Fibroblast of skin of scalp (primary cell): ENCODE measurements at regions not wholly inside any gene's neighbourhood (a gene's known extent, or its start where the extent isn't known, plus 50 kb on each side); places are given as distances from the start of the nearest gene placed in this dataset.

Experiments used
- DNase-seq: peaks from one replicate; pipeline ENCODE4 v3.0.0-alpha.2; 2013

GRCh38 chr11:111021131-111021530 is 224.4 kb upstream of the POU2AF2 start:
- DNase-seq = no peak

GRCh38 chr11:111019871-111020670 is 225.5 kb upstream of the POU2AF2 start:
- no peak for DNase-seq

- DNase-seq = no peak
Measured at GRCh38 chr11:111019451-111019850, 226.1 kb upstream of the POU2AF2 start.

- DNase-seq = no peak
Measured at GRCh38 chr11:111018566-111018965, 227.0 kb upstream of the POU2AF2 start.

- DNase-seq = no peak
Measured at GRCh38 chr11:111012491-111012890, 233.0 kb upstream of the POU2AF2 start.

- no peak for DNase-seq
Measured at GRCh38 chr11:111011275-111011594, 234.3 kb upstream of the POU2AF2 start.

GRCh38 chr11:111010391-111011274 is 234.9 kb upstream of the POU2AF2 start:
- DNase-seq = no peak

- no peak for DNase-seq
Measured at GRCh38 chr11:111006227-111006626, 239.3 kb upstream of the POU2AF2 start.

GRCh38 chr11:111001986-111002611 is 243.4 kb upstream of the POU2AF2 start:
- DNase-seq = peak; percentile 89

- DNase-seq = peak; percentile 59
Measured at GRCh38 chr11:111001081-111001430, 244.5 kb upstream of the POU2AF2 start.

GRCh38 chr11:111000400-111001080 is 245.0 kb upstream of the POU2AF2 start:
- DNase-seq = peak; percentile 70

GRCh38 chr11:110992481-110992880 is 253.0 kb upstream of the POU2AF2 start:
- no peak for DNase-seq

GRCh38 chr11:110991661-110992355 is 253.7 kb upstream of the POU2AF2 start:
- DNase-seq = peak; percentile 68

- peak; percentile 56 for DNase-seq
Measured at GRCh38 chr11:110990311-110990710, 255.2 kb upstream of the POU2AF2 start.

- no peak for DNase-seq
Measured at GRCh38 chr11:110989428-110990133, 255.9 kb upstream of the POU2AF2 start.

- peak; percentile 82 for DNase-seq
Measured at GRCh38 chr11:110988671-110989070, 256.9 kb upstream of the POU2AF2 start.

- no peak for DNase-seq
Measured at GRCh38 chr11:110986016-110986415, 259.5 kb upstream of the POU2AF2 start.

- DNase-seq = no peak
Measured at GRCh38 chr11:110985547-110985946, 260.0 kb upstream of the POU2AF2 start.

GRCh38 chr11:110984693-110985092 is 260.8 kb upstream of the POU2AF2 start:
- no peak for DNase-seq

GRCh38 chr11:110984147-110984546 is 261.4 kb upstream of the POU2AF2 start:
- peak; percentile 53 for DNase-seq

- DNase-seq = no peak
Measured at GRCh38 chr11:110982214-110982613, 263.3 kb upstream of the POU2AF2 start.

- no peak for DNase-seq
Measured at GRCh38 chr11:110979696-110980095, 265.8 kb upstream of the POU2AF2 start.
